H9 (cell line): ENCODE measurements at regions not wholly inside any gene's neighbourhood (a gene's known extent, or its start where the extent isn't known, plus 50 kb on each side); places are given as distances from the start of the nearest gene placed in this dataset.

Source experiments
- DNase-seq: peaks from one replicate; pipeline ENCODE4 v3.0.0-alpha.2; 2017
- H2AFZ ChIP-seq: one replicate; pipeline ENCODE4 v1.6.1; 2013; ENCODE audit warnings: mild to moderate bottlenecking, low read length, control low read depth, moderate library complexity
- H2AK5ac ChIP-seq: 2 replicates; pipeline ENCODE4 v1.6.1; 2013; ENCODE audit warnings: low read length, control low read depth, mixed read lengths; ENCODE audit not compliant: insufficient read length
- H2BK120ac ChIP-seq: one replicate; pipeline ENCODE4 v1.6.1; 2013; ENCODE audit warnings: low read depth, mild to moderate bottlenecking, low read length, control low read depth, inconsistent platforms; ENCODE audit not compliant: poor library complexity, severe bottlenecking
- H2BK12ac ChIP-seq: 2 replicates; pipeline ENCODE4 v1.6.1; 2013; ENCODE audit warnings: low read length, control low read depth, mixed read lengths, low read depth; ENCODE audit not compliant: insufficient read length
- H2BK15ac ChIP-seq: 2 replicates; pipeline ENCODE4 v1.6.1; 2013; ENCODE audit warnings: low read depth, low read length, control low read depth
- H2BK20ac ChIP-seq: one replicate; pipeline ENCODE4 v1.6.1; 2013; ENCODE audit warnings: low read depth, mild to moderate bottlenecking, low read length, control low read depth, inconsistent platforms; ENCODE audit not compliant: poor library complexity, severe bottlenecking
- H2BK5ac ChIP-seq: 2 replicates; pipeline ENCODE4 v1.6.1; 2013; ENCODE audit warnings: low read length, control low read depth, mixed read lengths; ENCODE audit not compliant: insufficient read length
- H3K14ac ChIP-seq: 2 replicates; pipeline ENCODE4 v1.6.1; 2013; ENCODE audit warnings: low read length, control low read depth; ENCODE audit not compliant: insufficient read depth
- H3K18ac ChIP-seq: 2 replicates; pipeline ENCODE4 v1.6.1; 2013; ENCODE audit warnings: low read depth, mild to moderate bottlenecking, mixed read lengths, low read length, control low read depth; ENCODE audit not compliant: insufficient read length
- H3K23ac ChIP-seq: 2 replicates; pipeline ENCODE4 v1.6.1; 2013; ENCODE audit warnings: low read length, control low read depth, mixed read lengths, low read depth; ENCODE audit not compliant: insufficient read length
- H3K23me2 ChIP-seq: 2 replicates; pipeline ENCODE4 v1.6.1; 2013; ENCODE audit warnings: low read depth, mild to moderate bottlenecking, mixed read lengths, low read length, control low read depth; ENCODE audit not compliant: insufficient read length, poor library complexity, severe bottlenecking
- H3K27ac ChIP-seq: 2 replicates; pipeline ENCODE4 v1.5.1; 2013; ENCODE audit warnings: low read length, control low read depth, mixed read lengths, low read depth; ENCODE audit not compliant: insufficient read length
- H3K27me3 ChIP-seq: 2 replicates; pipeline ENCODE4 v1.6.1; 2013; ENCODE audit warnings: low read length, control low read depth, inconsistent platforms; ENCODE audit not compliant: insufficient read depth
- H3K4ac ChIP-seq: 2 replicates; pipeline ENCODE4 v1.6.1; 2013; ENCODE audit warnings: low read depth, mild to moderate bottlenecking, control low read depth, inconsistent platforms, low read length, moderate library complexity
- H3K4me1 ChIP-seq: 2 replicates; pipeline ENCODE4 v1.6.1; 2013; ENCODE audit warnings: low read length, control low read depth, inconsistent platforms; ENCODE audit not compliant: insufficient read depth
- H3K4me2 ChIP-seq: 2 replicates; pipeline ENCODE4 v1.6.1; 2013; ENCODE audit warnings: low read length, control low read depth, mixed read lengths; ENCODE audit not compliant: insufficient read length, insufficient read depth
- H3K56ac ChIP-seq: 2 replicates; pipeline ENCODE4 v1.6.1; 2013; ENCODE audit warnings: low read depth, mild to moderate bottlenecking, mixed read lengths, low read length, control low read depth; ENCODE audit not compliant: insufficient read length
- H3K79me1 ChIP-seq: 2 replicates; pipeline ENCODE4 v1.6.1; 2013; ENCODE audit warnings: low read depth, mild to moderate bottlenecking, moderate library complexity, low read length, control low read depth, inconsistent platforms; ENCODE audit not compliant: insufficient read depth, poor library complexity, severe bottlenecking
- H3K79me2 ChIP-seq: 2 replicates; pipeline ENCODE4 v1.6.1; 2013; ENCODE audit warnings: low read length, control low read depth, inconsistent platforms; ENCODE audit not compliant: insufficient read depth
- H3K9ac ChIP-seq: 2 replicates; pipeline ENCODE4 v1.6.1; 2013; ENCODE audit warnings: low read length, control low read depth, mixed read lengths; ENCODE audit not compliant: insufficient read length; ENCODE audit errors: extremely low read depth
- H3K9me3 ChIP-seq: one replicate; pipeline ENCODE4 v1.6.1; 2013; ENCODE audit warnings: low read depth, low read length, inconsistent platforms; ENCODE audit not compliant: control insufficient read depth
- H3T11ph ChIP-seq: one replicate; pipeline ENCODE4 v1.6.1; 2013; ENCODE audit warnings: mild to moderate bottlenecking, low read length, control low read depth, inconsistent platforms
- H4K20me1 ChIP-seq: one replicate; pipeline ENCODE4 v1.6.1; 2013; ENCODE audit not compliant: control insufficient read depth, insufficient read length, insufficient read depth
- H4K5ac ChIP-seq: 2 replicates; pipeline ENCODE4 v1.6.1; 2013; ENCODE audit warnings: low read depth, mild to moderate bottlenecking, mixed read lengths, low read length, control low read depth; ENCODE audit not compliant: insufficient read length
- H4K8ac ChIP-seq: replicated peaks from 2 replicates; pipeline ENCODE4 v1.6.1; 2013; ENCODE audit warnings: low read length, control low read depth, mixed read lengths, low read depth; ENCODE audit not compliant: insufficient read length
- H4K91ac ChIP-seq: 2 replicates; pipeline ENCODE4 v1.6.1; 2013; ENCODE audit warnings: low read depth, mild to moderate bottlenecking, moderate library complexity, mixed read lengths, low read length, control low read depth; ENCODE audit not compliant: insufficient read length
- H3K27ac Mint-ChIP-seq, 3 experiments: 2 replicates in 2 of 3; 3 replicates in 1 of 3; pipeline ENCODE4 v1.8.0; 2020 to 2021; ENCODE audit warnings: mixed read lengths in 3 of 3, mild to moderate bottlenecking in 1 of 3, moderate library complexity in 1 of 3
- H3K27me3 Mint-ChIP-seq: 2 replicates; pipeline ENCODE4 v1.8.0; 2021; ENCODE audit warnings: low read depth, mild to moderate bottlenecking, moderate library complexity, mixed read lengths
- H3K36me3 Mint-ChIP-seq, 3 experiments: 2 replicates in 2 of 3; 3 replicates in 1 of 3; pipeline ENCODE4 v1.8.0; 2020 to 2021; ENCODE audit warnings: low read depth in 3 of 3, mixed read lengths in 3 of 3; ENCODE audit not compliant: insufficient read depth in 1 of 3
- H3K4me1 Mint-ChIP-seq, 2 experiments: 2 replicates each; pipeline ENCODE4 v1.8.0; 2020; ENCODE audit warnings: mixed read lengths in 2 of 2
- H3K4me3 Mint-ChIP-seq, 2 experiments: 2 replicates in 1 of 2; 3 replicates in 1 of 2; pipeline ENCODE4 v1.8.0; 2020 to 2021; ENCODE audit warnings: mild to moderate bottlenecking in 2 of 2, mixed read lengths in 2 of 2, moderate library complexity in 1 of 2
- H3K9me3 Mint-ChIP-seq, 2 experiments: 2 replicates in 1 of 2; 3 replicates in 1 of 2; pipeline ENCODE4 v1.8.0; 2020; ENCODE audit warnings: mild to moderate bottlenecking in 2 of 2, mixed read lengths in 2 of 2, moderate library complexity in 1 of 2
- WGBS: extraction: QIAGEN DNeasy Blood & Tissue Kit; methylation state at CpG from one replicate; pipeline ENCODE4 v1.1.7; 2013; ENCODE audit warnings: missing lambda C conversion rate, low lambda C conversion rate, mixed read lengths; ENCODE audit not compliant: insufficient read length; ENCODE audit errors: extremely low coverage; 5-methylcytosine and 5-hydroxymethylcytosine counted together
- TF ChIP-seq, protein P1 (sequence below): fragments of 200-600 bp; sonication (generic); conservative IDR thresholded peaks from 3 replicates; pipeline ENCODE4 v1.8.0; 2021; ENCODE audit warnings: antibody characterized with exemption, mild to moderate bottlenecking

DNA sequence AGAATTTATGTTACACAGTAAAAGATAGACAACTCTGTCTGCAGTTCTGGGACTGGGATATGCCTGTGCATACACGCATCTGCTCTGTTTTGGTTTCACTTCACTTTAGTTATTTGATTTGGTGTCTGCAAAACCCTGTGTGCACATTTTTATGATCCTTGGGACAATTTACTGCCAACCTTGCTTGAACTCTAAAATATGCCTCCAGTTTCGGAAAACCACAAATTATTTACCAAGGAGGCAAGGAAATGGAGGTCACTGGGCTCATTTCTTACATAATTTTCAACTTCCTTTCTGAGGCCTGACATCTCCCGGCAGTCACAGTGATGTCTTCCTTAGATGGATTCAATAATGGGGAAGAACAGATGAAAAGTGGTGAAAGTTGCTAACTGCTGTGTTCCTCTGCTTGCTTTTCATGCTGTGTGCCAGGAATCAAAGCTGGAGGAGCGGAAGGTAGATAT is 61.2 kb upstream of the TAF11L2 start:
- DNase-seq, result no peak
- Histone ChIP-seq H3T11ph (no peak overlapping the region), H4K5ac (no peak overlapping the region), H3K18ac (no peak overlapping the region), H3K4me1 (no peaks in the 10 kb centered on the region; the same call in 1 of the 2 replicates), H3K9me3 (no peaks in the 10 kb centered on the region), H4K20me1 (no peaks in the 10 kb centered on the region), H3K4me2 (no peak overlapping the region), H3K23ac (no peak overlapping the region), H3K79me1 (no peaks in the 10 kb centered on the region), H3K4ac (no peak overlapping the region), H2BK12ac (no peak overlapping the region), H4K8ac (no peak overlapping the region), H3K27me3 (no peaks in the 10 kb centered on the region), H2BK5ac (no peak overlapping the region), H2BK120ac (no peak overlapping the region), H2BK20ac (no peak overlapping the region), H3K9ac (no peak overlapping the region), H2BK15ac (no peak overlapping the region), H3K14ac (no peak overlapping the region), H3K79me2 (no peaks in the 10 kb centered on the region), H3K56ac (no peak overlapping the region), H4K91ac (no peak overlapping the region), H3K27ac (no peak overlapping the region), H2AK5ac (no peak overlapping the region), H2AFZ (no peak overlapping the region), H3K23me2 (no peaks in the 10 kb centered on the region)
- Mint-ChIP-seq H3K4me1 (peaks cover 13 to 17% of the 10 kb centered on the region in 2 experiments), H3K27me3 (peaks cover 1% of the 10 kb centered on the region), H3K4me3 (no peak overlapping the region), H3K27ac (no peak overlapping the region), H3K9me3 (peaks cover 2 to 4% of the 10 kb centered on the region in 2 experiments; a peak in 3 of 5 replicates), H3K36me3 (peaks cover 0 to 8% (median 0%) of the 10 kb centered on the region in 3 experiments; a peak in 2 of 7 replicates)
- WGBS, result no CpG with 5 or more reads among the region's 4 CpGs
- TF ChIP-seq, protein P1, sequence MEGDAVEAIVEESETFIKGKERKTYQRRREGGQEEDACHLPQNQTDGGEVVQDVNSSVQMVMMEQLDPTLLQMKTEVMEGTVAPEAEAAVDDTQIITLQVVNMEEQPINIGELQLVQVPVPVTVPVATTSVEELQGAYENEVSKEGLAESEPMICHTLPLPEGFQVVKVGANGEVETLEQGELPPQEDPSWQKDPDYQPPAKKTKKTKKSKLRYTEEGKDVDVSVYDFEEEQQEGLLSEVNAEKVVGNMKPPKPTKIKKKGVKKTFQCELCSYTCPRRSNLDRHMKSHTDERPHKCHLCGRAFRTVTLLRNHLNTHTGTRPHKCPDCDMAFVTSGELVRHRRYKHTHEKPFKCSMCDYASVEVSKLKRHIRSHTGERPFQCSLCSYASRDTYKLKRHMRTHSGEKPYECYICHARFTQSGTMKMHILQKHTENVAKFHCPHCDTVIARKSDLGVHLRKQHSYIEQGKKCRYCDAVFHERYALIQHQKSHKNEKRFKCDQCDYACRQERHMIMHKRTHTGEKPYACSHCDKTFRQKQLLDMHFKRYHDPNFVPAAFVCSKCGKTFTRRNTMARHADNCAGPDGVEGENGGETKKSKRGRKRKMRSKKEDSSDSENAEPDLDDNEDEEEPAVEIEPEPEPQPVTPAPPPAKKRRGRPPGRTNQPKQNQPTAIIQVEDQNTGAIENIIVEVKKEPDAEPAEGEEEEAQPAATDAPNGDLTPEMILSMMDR, result no peak
